Hepatocyte (in vitro differentiated cells): ENCODE measurements at regions not wholly inside any gene's neighbourhood (a gene's known extent, or its start where the extent isn't known, plus 50 kb on each side); places are given as distances from the start of the nearest gene placed in this dataset.

Experiments
- DNase-seq: peaks from one replicate; pipeline ENCODE4 v3.0.0-alpha.2; 2016; ENCODE audit warnings: low spot score
- H2AFZ ChIP-seq: fragments of 200-600 bp; sonication (generic); 2 replicates; pipeline ENCODE4 v1.6.0; 2016; ENCODE audit warnings: antibody characterized with exemption, mild to moderate bottlenecking
- H3K27ac ChIP-seq: fragments of 200-600 bp; sonication (generic); 2 replicates; pipeline ENCODE4 v1.5.1; 2016; ENCODE audit warnings: mild to moderate bottlenecking
- H3K27me3 ChIP-seq: fragments of 200-600 bp; sonication (generic); 2 replicates; pipeline ENCODE4 v1.6.1; 2016
- H3K36me3 ChIP-seq: fragments of 200-600 bp; sonication (generic); replicated peaks from 2 replicates; pipeline ENCODE4 v1.5.1; 2016; ENCODE audit warnings: low read depth; ENCODE audit not compliant: insufficient read depth
- H3K4me1 ChIP-seq: fragments of 200-600 bp; sonication (generic); 2 replicates; pipeline ENCODE4 v1.5.1; 2016; ENCODE audit warnings: mild to moderate bottlenecking, moderate library complexity; ENCODE audit not compliant: insufficient read depth
- H3K4me2 ChIP-seq: fragments of 200-600 bp; sonication (generic); 2 replicates; pipeline ENCODE4 v1.6.0; 2016
- H3K4me3 ChIP-seq: fragments of 200-600 bp; sonication (generic); 2 replicates; pipeline ENCODE4 v1.5.1; 2016; ENCODE audit warnings: mild to moderate bottlenecking
- H3K79me2 ChIP-seq: fragments of 200-600 bp; sonication (generic); 2 replicates; pipeline ENCODE4 v1.6.0; 2017; ENCODE audit warnings: mild to moderate bottlenecking
- H3K9me2 ChIP-seq: fragments of 200-600 bp; sonication (generic); replicated peaks from 2 replicates; pipeline ENCODE4 v1.6.0; 2017; ENCODE audit warnings: mild to moderate bottlenecking; ENCODE audit not compliant: insufficient read depth
- H3K9me3 ChIP-seq: fragments of 200-600 bp; sonication (generic); 2 replicates; pipeline ENCODE4 v1.5.1; 2016; ENCODE audit warnings: low read depth, mild to moderate bottlenecking
- H4K20me1 ChIP-seq: fragments of 200-600 bp; sonication (generic); 2 replicates; pipeline ENCODE4 v1.6.0; 2016; ENCODE audit warnings: mild to moderate bottlenecking; ENCODE audit not compliant: insufficient read depth, poor library complexity, severe bottlenecking
- CTCF ChIP-seq: fragments of 200-600 bp; sonication (generic); IDR thresholded peaks from 2 replicates; pipeline ENCODE4 v1.5.1; 2016; ENCODE audit warnings: antibody characterized with exemption, mild to moderate bottlenecking; ENCODE audit not compliant: poor library complexity
- EZH2 ChIP-seq: fragments of 200-600 bp; sonication (generic); IDR thresholded peaks from 2 replicates; pipeline ENCODE4 v1.6.1; 2016; ENCODE audit warnings: antibody characterized with exemption, mild to moderate bottlenecking, borderline replicate concordance
- EZH2phosphoT487 ChIP-seq: fragments of 200-600 bp; sonication (generic); IDR thresholded peaks from one replicate; pipeline ENCODE4 v1.6.1; 2018; ENCODE audit warnings: antibody characterized with exemption, mild to moderate bottlenecking, low read depth, moderate library complexity; ENCODE audit not compliant: unreplicated experiment, severe bottlenecking
- WGBS: methylation state at CpG from one replicate; pipeline ENCODE4 v1.1.6; 2016; ENCODE audit warnings: low lambda C conversion rate; ENCODE audit errors: missing lambda C conversion rate; 5-methylcytosine and 5-hydroxymethylcytosine counted together

- DNase-seq, result no peak
These were observed 132.7 kb downstream of the MTX3 start for GRCh38 chr5:79858410-79858723.

GRCh38 chr5:79857714-79858409, 133.2 kb downstream of the MTX3 start:
- no peaks in the 10 kb centered on the region for H3K4me1 ChIP-seq
- peak; percentile 75 for DNase-seq
- H3K4me3 ChIP-seq, result no peak overlapping the region
- peaks cover 18% of the 10 kb centered on the region for H3K27me3 ChIP-seq
- WGBS, result 50% methylated on average over 9 of the region's 9 CpGs
- H3K27ac ChIP-seq, result no peak overlapping the region
- H3K9me3 ChIP-seq, result no peaks in the 10 kb centered on the region
- H3K9me2 ChIP-seq, result no peaks in the 10 kb centered on the region
- no peak overlapping the region for H3K4me2 ChIP-seq
- no peaks in the 10 kb centered on the region for H3K79me2 ChIP-seq
- H4K20me1 ChIP-seq, result no peaks in the 10 kb centered on the region
- no peak overlapping the region for H2AFZ ChIP-seq
- TF ChIP-seq EZH2 (no peak), EZH2phosphoT487 (no peak), CTCF (peak; percentile 99)
- H3K36me3 ChIP-seq, result no peaks in the 10 kb centered on the region

More at GRCh38 chr5:79858410-79858723, 132.7 kb downstream of the MTX3 start:
- Histone ChIP-seq H3K79me2 (no peaks in the 10 kb centered on the region), H3K9me3 (no peaks in the 10 kb centered on the region), H3K4me3 (no peak overlapping the region), H3K9me2 (no peaks in the 10 kb centered on the region), H3K4me2 (no peak overlapping the region), H3K27ac (no peak overlapping the region), H3K36me3 (no peaks in the 10 kb centered on the region), H3K27me3 (peaks cover 14% of the 10 kb centered on the region), H2AFZ (no peak overlapping the region), H3K4me1 (no peaks in the 10 kb centered on the region), H4K20me1 (no peaks in the 10 kb centered on the region)
- WGBS, result 92% methylated on average over 2 of the region's 2 CpGs
- TF ChIP-seq EZH2phosphoT487, result no peak
- no peak for TF ChIP-seq EZH2
- no peak for TF ChIP-seq CTCF

GRCh38 chr5:79856456-79857055, 134.5 kb downstream of the MTX3 start:
- Histone ChIP-seq H3K4me1 (no peaks in the 10 kb centered on the region), H3K27ac (no peak overlapping the region), H3K9me2 (no peaks in the 10 kb centered on the region), H3K27me3 (peaks cover 24% of the 10 kb centered on the region), H3K4me2 (no peak overlapping the region), H3K4me3 (no peak overlapping the region), H2AFZ (no peak overlapping the region), H4K20me1 (no peaks in the 10 kb centered on the region), H3K36me3 (no peaks in the 10 kb centered on the region), H3K9me3 (no peaks in the 10 kb centered on the region), H3K79me2 (no peaks in the 10 kb centered on the region)
- DNase-seq, result no peak
- no peak for TF ChIP-seq CTCF
- TF ChIP-seq EZH2phosphoT487, result no peak
- no peak for TF ChIP-seq EZH2
- 96% methylated on average over 9 of the region's 9 CpGs for WGBS
